Glomerular endothelial cell (primary cell): ENCODE measurements at regions not wholly inside any gene's neighbourhood (a gene's known extent, or its start where the extent isn't known, plus 50 kb on each side); places are given as distances from the start of the nearest gene placed in this dataset.

ENCODE experiments used
- DNase-seq: peaks from one replicate; pipeline ENCODE4 v3.0.0-alpha.2; 2011; ENCODE audit warnings: low read depth, low spot score; ENCODE audit errors: extremely low read depth

DNA sequence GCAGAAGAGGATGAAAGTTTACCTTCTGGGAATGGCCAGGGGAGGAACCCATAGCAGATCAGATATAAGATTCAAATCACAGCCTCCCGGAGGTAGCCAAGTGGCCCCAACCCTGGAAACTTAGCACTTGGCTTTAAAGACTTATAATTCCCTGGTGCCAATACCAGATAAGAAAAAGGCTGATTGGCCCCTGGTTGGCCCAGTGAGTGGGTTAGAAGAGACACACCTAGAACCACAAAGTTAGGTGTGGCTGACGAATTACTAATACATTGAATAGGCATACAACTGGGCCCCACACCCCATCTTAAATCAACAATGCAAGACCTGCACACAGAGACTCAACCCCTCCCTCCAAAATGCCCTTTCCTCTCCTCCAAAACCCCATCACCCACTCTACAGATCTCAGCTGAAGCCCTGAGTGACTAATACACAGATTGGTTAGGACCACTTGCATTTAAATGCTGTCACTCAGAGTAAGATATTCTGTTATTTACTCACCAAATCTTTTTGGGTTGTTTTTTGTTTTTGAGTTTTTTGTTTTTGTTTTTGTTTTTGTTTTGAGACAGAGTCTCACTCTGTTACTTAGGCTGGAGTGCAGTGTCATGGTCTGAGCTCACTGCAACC is 315.4 kb upstream of the JARID2 start:
- no peak for DNase-seq

DNA sequence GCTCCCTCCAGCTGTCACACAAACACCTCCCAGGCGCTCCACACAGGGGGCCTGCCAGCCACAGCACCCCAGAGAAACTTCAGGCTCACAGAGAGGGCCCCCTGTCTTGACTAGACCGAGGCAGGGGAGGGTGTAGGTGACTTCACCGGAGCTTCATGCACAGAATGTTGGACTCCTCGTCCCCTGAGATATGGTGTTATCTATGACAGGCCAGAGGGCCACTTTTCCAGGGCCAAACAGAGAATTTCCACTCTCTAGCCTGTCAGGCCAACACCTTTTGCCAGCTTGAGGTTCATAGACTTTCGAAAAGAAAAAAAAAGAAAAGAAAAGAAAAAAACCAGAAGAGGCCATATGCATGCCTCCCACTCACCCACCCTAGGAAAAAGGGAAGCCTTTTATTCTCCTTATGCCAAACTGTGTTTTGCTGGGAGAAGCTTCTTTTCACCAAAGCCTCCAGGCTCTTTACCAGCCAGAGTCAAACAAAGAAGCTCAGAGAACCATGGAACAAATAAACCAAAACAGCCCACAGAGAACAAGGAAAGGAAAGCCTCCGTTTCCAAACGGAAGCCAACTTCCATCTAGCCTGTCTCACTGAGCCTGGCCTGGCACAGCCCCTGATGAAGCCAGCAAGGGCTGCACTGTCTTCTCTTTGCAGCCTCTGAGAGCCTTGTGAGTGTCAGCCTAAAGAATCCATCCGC is 313.2 kb upstream of the JARID2 start:
- no peak for DNase-seq

DNA sequence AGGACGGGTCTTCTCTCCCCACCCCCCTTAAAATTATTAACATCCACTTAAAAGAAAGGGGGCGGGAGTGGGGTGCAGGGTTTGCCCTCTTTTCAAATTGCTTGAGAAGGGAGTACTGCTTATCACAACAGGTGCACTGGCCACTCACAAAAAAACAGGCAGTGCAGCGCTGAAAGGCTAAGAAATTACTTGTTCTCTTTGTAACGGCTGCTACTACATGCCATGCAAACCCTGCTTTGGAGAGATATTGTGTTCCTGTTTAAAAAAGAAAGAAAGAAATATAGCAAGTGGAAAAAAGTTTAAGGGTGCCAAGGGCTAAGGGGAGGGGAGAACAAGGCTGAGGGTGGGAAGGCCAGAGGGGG is 312.7 kb upstream of the JARID2 start:
- no peak for DNase-seq

DNA sequence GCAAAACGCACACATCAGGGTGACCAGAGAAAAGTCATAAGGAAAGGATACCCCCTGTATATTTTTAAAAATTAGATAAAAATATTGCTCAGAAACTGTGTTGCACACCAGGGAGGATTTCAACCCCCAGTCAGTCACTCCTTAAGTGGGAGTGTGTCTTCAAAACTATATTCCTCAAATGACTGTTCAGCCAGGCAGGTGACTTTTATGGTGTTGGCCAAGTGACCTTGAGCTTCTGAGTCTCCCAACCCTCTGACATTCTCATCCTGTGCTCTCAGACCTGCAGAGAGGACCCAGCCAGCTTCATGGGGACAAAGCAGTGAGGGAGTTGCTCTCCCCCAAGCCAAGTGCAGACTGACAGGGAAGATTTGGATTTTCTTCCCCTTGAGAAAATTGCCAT is 311.9 kb upstream of the JARID2 start:
- DNase-seq = no peak

DNA sequence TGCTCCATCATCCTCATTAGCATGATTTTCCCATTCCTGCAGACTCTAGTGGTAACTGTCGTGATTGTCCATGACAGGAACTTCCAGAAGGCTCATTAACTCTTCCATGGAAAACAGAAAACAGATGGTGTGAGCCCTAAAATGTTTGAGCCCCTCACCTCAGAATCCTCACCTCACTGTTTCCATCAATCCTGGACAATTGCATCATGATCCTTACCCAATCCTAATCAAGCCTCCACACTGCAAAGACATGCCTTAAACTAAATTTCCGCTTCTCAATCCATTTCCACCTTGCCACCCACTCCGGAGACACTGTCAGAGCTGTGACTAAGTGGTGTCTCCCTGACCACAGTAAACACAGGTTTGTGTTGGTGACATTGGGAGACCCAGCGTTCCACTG is 311.0 kb upstream of the JARID2 start:
- DNase-seq = no peak

DNA sequence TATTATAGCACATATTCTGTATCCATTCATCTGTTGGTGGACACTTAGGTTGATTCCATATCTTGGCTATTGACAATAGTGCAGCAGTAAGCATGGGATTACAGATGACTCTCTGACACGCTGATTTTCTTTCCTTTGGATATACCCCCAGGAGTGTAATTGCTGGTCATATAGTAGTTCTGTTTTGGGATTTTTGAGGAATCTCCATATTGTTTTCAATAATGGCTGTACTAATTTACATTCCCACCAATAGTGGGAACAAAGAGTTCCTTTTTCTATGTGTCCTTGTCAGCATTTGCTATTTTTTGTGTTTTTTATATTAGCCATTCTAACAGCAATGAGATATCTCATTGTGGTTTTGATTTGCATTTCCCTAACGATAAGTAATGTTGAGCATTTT is 309.0 kb upstream of the JARID2 start:
- no peak for DNase-seq

DNA sequence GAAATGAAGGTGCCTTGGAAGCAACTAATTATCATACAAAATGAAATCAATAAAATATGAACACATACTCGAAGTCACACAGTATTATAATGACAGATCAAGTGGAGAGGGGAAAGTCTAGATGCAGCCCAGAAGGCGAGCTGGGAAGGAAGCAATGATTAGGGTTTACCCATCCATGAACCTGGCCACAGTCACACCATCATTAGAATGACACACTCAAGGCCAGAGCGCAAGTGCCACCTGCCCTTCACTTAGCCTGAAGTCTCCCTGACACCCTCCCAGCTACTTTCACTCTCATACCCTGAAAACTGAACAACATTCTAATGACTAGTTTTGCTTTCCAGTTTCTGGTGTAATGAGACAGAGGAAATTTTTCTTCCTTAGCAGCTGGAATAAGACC is 302.8 kb upstream of the JARID2 start:
- no peak for DNase-seq

- no peak for DNase-seq
These were observed 301.3 kb upstream of the JARID2 start for GRCh38 chr6:14944593-14944992.

DNA sequence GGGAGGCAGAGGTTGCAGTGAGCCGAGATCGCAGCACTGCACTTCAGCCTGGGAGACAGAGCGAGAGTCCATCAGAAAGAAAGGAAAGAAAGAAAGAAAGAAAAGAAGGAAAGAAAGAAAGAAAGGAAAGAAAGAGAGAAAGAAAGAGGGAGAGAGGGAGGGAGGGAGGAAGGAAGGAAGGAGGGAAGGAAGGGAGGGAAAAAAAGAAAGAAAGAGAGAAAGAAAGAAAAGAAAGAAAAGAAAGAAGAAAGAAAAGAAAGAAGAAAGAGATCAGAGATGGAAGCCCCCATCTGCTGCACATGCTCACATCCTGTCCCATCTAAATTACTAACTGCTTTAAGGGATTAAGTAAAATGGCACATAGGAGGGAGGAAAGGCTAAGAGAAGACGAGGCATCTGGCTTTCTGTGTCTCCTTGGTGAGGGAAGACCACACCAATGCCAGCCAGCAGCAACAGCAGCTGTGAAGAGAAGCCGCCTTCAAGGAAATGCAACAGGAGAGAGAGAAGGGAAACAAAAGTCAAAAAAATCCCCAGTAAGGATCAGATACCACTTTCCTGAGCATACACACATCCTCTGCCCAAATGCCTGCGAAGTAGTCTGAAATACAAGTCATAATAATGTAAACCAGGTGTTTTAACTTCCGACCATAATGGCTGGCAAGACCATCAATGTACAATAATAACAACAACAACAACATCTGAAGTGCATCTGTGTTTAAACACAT is 300.2 kb upstream of the JARID2 start:
- no peak for DNase-seq

DNA sequence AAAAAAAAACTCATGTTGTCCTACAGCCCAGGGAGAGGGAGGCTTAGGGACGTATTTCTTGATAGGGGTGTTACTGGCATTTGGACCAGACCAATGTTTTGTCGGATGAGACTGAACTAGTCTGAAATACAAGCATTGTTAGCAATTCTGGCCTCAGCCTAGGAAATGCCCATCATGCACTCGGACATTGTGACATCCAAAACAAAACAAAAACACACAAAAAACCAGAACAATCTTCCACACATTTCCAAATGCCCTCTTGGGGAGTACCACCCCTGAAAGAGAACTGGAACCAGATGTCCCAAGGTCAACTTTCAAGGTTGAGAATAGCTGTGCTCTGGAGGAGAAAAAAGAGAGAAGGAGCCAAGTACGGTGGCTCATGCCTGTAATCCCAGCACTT is 299.1 kb upstream of the JARID2 start:
- DNase-seq = no peak

GRCh38 chr6:14948586-14949245 is 297.2 kb upstream of the JARID2 start:
- DNase-seq = no peak

DNA sequence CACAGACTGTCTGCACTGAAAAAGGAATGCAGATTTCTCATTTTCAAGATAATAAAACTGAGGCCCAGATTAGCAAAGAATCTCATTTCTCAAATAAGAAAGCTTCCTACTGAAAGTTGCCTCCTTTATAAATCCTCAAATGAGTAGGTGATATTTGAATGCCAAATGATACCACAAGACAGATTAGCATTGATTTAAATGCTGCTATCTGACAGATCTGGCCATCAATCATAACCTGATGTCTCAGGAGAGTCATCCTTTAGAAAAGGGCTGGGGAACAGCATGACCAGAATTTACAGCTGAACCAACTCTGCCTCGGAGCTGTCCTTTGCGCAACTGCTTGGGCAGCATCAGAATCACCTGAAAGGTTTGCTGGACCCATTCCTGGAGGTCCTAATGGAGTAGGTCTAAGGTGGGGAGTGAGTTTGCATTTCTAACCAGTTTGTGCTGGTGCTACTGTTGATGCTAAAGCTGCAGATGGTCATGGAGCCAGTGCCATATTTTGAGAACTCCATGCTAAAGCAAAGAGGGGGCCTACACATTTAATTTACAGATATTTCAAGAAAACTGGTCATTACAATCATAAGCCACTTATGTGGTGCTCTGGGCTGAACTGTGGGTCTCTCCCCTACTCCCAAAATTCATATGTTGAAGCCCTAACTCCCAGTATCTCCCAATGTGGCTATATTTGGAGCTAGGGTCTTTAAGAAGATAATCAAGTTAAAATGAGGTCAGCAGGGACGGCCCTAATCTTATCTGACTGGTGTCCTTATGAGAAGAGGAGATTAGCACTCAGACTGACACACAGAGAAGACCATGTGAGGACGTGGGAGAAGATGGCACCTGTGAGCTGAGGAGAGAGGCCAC is 295.5 kb upstream of the JARID2 start:
- DNase-seq = no peak

DNA sequence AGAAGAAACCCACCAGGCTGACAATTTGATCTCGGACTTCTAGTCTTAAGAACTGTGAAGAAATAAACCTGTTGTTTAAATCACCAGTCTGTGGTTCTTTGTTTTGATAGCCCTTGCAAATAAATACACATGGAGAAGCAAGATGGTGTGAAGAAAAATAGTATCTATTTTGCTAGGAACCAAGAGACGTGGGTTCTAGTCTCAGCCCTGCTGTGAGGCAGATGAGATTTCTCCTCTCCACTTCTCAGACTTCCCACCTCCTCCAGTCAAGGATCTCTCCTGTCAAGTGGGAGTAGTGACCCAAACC is 294.9 kb upstream of the JARID2 start:
- no peak for DNase-seq

GRCh38 chr6:14951704-14952103 is 294.2 kb upstream of the JARID2 start:
- DNase-seq = no peak

- no peak for DNase-seq
These were observed 292.0 kb upstream of the JARID2 start for GRCh38 chr6:14953836-14954235.

DNA sequence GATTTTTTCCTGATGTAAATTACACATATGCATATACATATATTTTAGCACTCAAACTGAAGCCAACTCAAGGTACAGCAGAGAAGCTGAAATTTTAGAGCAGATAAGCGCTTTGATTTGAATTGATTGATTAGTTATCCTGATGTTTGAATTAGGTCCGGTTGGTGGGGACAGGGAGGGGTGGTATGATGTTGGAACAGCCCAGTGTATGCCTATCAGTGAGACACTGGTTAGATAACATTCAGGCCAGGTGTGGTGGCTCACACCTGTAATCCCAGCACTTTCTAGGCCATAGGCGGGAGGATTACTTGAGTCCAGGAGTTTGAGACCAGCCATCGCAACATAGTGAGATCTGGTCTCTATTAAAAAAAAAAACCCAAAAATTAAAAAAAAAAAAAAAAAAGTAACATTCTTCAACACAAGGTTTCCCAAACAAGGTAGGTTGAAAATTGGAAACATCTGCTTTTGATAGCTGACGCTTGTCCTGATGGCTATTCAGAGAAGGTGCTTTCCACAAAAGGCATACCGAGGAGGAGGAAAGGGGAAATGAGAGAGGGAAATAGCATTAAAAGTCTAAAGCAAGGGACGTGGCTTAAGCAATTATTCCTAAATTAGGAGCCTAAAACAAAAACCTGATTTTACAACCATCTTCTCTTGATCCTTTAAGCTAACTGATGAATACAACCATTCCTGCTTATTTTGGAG is 288.4 kb upstream of the JARID2 start:
- DNase-seq = no peak

- DNase-seq = no peak
These were observed 286.5 kb upstream of the JARID2 start for GRCh38 chr6:14959324-14959885.

DNA sequence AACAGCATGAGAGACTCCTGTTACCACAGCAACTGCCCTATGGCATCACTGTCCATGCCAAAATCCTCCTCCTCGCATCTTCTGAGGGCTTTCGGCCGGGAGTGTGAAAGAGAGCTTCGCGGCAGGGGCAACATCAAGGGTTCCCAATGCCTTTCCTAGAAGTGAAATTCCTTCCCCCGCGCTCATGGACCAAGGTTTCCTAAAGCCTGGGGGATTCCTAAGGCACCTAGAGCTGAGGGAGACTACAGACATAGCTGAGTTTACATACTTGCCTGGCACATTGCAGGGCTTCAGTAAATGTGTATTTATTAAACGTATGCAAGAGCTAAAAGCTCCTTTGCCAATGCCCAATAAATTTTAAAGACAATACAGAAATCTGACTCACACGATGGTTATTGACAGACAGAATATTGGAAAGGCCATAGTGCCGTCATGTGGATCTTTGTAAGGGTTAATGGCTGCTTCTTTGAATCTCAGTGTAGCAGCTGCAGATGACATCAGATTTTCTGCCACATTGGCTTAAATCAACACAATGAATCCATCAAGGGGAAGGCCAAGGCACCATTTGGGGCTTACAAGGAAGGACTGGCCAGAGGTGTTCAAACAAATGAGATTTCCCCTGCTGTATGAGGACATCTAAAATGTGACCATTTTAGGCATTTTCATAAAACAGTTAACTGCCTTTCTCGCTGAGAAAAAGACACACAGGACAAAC is 281.2 kb upstream of the JARID2 start:
- DNase-seq = no peak

DNA sequence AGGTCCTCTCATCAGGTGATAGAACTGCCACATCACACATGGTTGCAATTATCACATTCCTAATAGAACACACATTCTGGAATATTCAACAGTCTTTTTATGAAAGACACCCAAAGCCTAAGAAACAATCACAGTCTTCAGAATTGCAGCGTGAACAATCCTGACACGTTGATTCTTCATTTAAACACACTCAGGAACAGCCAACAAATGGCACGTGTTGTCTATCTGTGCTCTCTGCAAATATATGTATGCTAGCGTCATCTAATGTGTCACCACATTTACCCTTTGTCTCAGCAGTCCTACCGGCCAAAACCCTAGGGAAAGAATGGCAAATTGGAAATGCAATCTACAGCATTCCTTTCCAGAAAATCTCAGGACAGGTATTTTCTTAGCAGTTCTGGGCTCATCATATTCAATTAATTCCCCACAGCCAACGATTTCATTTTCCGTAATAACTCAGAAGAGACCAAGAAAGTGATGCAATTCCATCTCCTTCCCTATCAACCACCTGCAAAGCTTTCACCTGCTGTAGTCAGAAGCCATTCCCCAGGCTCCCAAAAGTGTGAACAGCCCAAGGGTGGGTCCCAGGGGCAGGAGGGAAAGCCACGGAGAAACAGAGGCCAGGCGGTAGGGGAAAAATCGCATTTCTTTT is 280.3 kb upstream of the JARID2 start:
- no peak for DNase-seq
